Endothelial cell of umbilical vein (primary cell): ENCODE measurements at regions not wholly inside any gene's neighbourhood (a gene's known extent, or its start where the extent isn't known, plus 50 kb on each side); places are given as distances from the start of the nearest gene placed in this dataset.

Source experiments
- BruUV-seq: library from RNA; stranded (reverse); fragments of 400-500 nt; replicated peaks from 2 replicates; lab custom pipeline; 2021; lab: Mats Ljungman, UMichigan
- CTCF ChIA-PET: fragments of 300-600, 350-600 bp; sonication (Branson Sonifier 250); formaldehyde crosslinking; loops from one replicate; lab custom pipeline; 2021; ENCODE audit warnings: antibody characterized with exemption, inconsistent platforms; lab: Charles Lee
- POLR2A ChIA-PET: fragments of 300-600, 350-600 bp; sonication (Branson Sonifier 250); formaldehyde crosslinking; loops from one replicate; lab custom pipeline; 2021; ENCODE audit warnings: antibody characterized with exemption, inconsistent platforms; lab: Charles Lee
- DNase-seq: peaks from one replicate; pipeline ENCODE4 v3.0.0-alpha.2; 2011; ENCODE audit warnings: low read depth, low spot score
- FAIRE-seq: peaks from 2 replicates; lab custom pipeline; 2011; peaks lifted over from hg19 to GRCh38; lab: Jason Lieb, UNC
- H2AFZ ChIP-seq: 2 replicates; pipeline ENCODE4 v1.6.0; 2012; ENCODE audit warnings: low read depth, low read length, control low read depth, inconsistent platforms
- H3K27ac ChIP-seq: 2 replicates; pipeline ENCODE4 v1.5.1; 2011; ENCODE audit warnings: low read depth, mild to moderate bottlenecking, control low read depth, low read length, moderate library complexity; ENCODE audit not compliant: insufficient read depth
- H3K27me3 ChIP-seq, 2 experiments: 2 replicates each; pipeline versions ENCODE4 v1.6.0 to v1.6.1; 2011; ENCODE audit warnings: low read length in 2 of 2, mixed read lengths in 1 of 2; ENCODE audit not compliant: control insufficient read depth in 2 of 2, insufficient read depth in 2 of 2
- H3K36me3 ChIP-seq, 2 experiments: 2 replicates in 1 of 2; 3 replicates in 1 of 2; pipeline ENCODE4 v1.5.1; 2011; ENCODE audit warnings: low read length in 2 of 2, mild to moderate bottlenecking in 1 of 2, moderate library complexity in 1 of 2; ENCODE audit not compliant: control insufficient read depth in 2 of 2, insufficient read depth in 2 of 2; ENCODE audit errors: extremely low read depth in 1 of 2
- H3K4me1 ChIP-seq: 3 replicates; pipeline ENCODE4 v1.5.1; 2011; ENCODE audit warnings: mild to moderate bottlenecking, low read length; ENCODE audit not compliant: control insufficient read depth, insufficient read depth; ENCODE audit errors: extremely low read depth
- H3K4me2 ChIP-seq: 2 replicates; pipeline ENCODE4 v1.6.1; 2011; ENCODE audit warnings: low read length, control low read depth, mixed read lengths; ENCODE audit not compliant: insufficient read depth
- H3K4me3 ChIP-seq, 3 experiments: fragments of 200-600 bp in 1 of 3; sonication (generic), shearing (Covaris generic) in 1 of 3; replicated peaks in 1 of 3; 2 replicates each; pipeline ENCODE4 v1.5.1; 2011 to 2016; ENCODE audit warnings: control low read depth in 3 of 3, low read length in 3 of 3, mild to moderate bottlenecking in 2 of 3, inconsistent platforms in 1 of 3, low read depth in 1 of 3, moderate library complexity in 1 of 3; ENCODE audit not compliant: insufficient read depth in 1 of 3
- H3K79me2 ChIP-seq: 2 replicates; pipeline ENCODE4 v1.6.0; 2012; ENCODE audit warnings: low read length, inconsistent platforms; ENCODE audit not compliant: control insufficient read depth, insufficient read depth
- H3K9ac ChIP-seq: replicated peaks from 2 replicates; pipeline ENCODE3; 2011; ENCODE audit warnings: low read length, control low read depth; ENCODE audit not compliant: insufficient read depth; ENCODE audit errors: extremely low read depth
- H3K9me1 ChIP-seq: replicated peaks from 3 replicates; pipeline ENCODE4 v1.6.0; 2011; ENCODE audit warnings: mild to moderate bottlenecking, low read length; ENCODE audit not compliant: control insufficient read depth, insufficient read depth; ENCODE audit errors: extremely low read depth
- H3K9me3 ChIP-seq: replicated peaks from 2 replicates; pipeline ENCODE4 v1.5.1; 2012; ENCODE audit warnings: low read length, inconsistent platforms; ENCODE audit not compliant: control insufficient read depth, insufficient read depth
- H4K20me1 ChIP-seq: replicated peaks from 2 replicates; pipeline ENCODE3; 2011; ENCODE audit warnings: mild to moderate bottlenecking, low read length; ENCODE audit not compliant: control insufficient read depth, insufficient read depth; ENCODE audit errors: extremely low read depth
- EZH2 ChIP-seq: IDR thresholded peaks from 2 replicates; pipeline ENCODE4 v1.6.1; 2012; ENCODE audit warnings: borderline replicate concordance, low read depth, mild to moderate bottlenecking, moderate library complexity, low read length, inconsistent platforms; ENCODE audit not compliant: severe bottlenecking
- FOS ChIP-seq: IDR thresholded peaks from 2 replicates; pipeline ENCODE4 v1.6.1; 2011; ENCODE audit warnings: mild to moderate bottlenecking, low read length, moderate library complexity, borderline replicate concordance; ENCODE audit not compliant: insufficient read depth
- GATA2 ChIP-seq: IDR thresholded peaks from 2 replicates; pipeline ENCODE4 v1.7.0; 2011; ENCODE audit warnings: low read depth, mild to moderate bottlenecking, moderate library complexity, mixed read lengths, low read length; ENCODE audit not compliant: insufficient read length, insufficient read depth
- JUN ChIP-seq: IDR thresholded peaks from 2 replicates; pipeline ENCODE4 v1.6.1; 2011; ENCODE audit warnings: borderline replicate concordance, low read depth; ENCODE audit not compliant: insufficient read length, insufficient read depth
- MYC ChIP-seq: IDR thresholded peaks from one replicate; pipeline ENCODE4 v1.6.1; 2011; ENCODE audit warnings: mild to moderate bottlenecking, low read depth, low read length
- POLR2A ChIP-seq: IDR thresholded peaks from 2 replicates; pipeline ENCODE4 v1.6.1; 2012; ENCODE audit warnings: low read depth, mild to moderate bottlenecking, control low read depth, low read length
- POLR2AphosphoS5 ChIP-seq: IDR thresholded peaks from 2 replicates; pipeline ENCODE4 v1.6.1; 2012; ENCODE audit warnings: low read depth, mild to moderate bottlenecking, control low read depth, low read length, moderate library complexity; ENCODE audit not compliant: insufficient read depth
- dilution Hi-C: fragments of 300-500 bp; cut with MboI; formaldehyde crosslinking; loops from one replicate; pipeline ENCODE4 v1.15.0; 2019; ENCODE audit warnings: low sequenced_read_pairs; ENCODE audit not compliant: extremely low pct_ligation_motif_present
- intact Hi-C: fragments of 100-400 bp; cut with micrococcal nuclease; formaldehyde crosslinking; loops from one replicate; pipeline ENCODE4 v1.10.0; 2022
- TF ChIP-seq, protein P1 (sequence below): IDR thresholded peaks from 2 replicates; pipeline ENCODE4 v1.6.1; 2011; ENCODE audit not compliant: insufficient read depth, insufficient read length
- TF ChIP-seq, protein P2 (sequence below), 2 donors: IDR thresholded peaks; 1 replicate in 1 of 2; 2 replicates in 1 of 2; pipeline ENCODE4 v1.5.1; 2011; ENCODE audit warnings: low read length in 2 of 2, mild to moderate bottlenecking in 2 of 2, moderate library complexity in 2 of 2, control low read depth in 1 of 2, inconsistent platforms in 1 of 2, low read depth in 1 of 2; ENCODE audit not compliant: insufficient read depth in 1 of 2; ENCODE audit errors: extremely low read depth in 1 of 2

DNA sequence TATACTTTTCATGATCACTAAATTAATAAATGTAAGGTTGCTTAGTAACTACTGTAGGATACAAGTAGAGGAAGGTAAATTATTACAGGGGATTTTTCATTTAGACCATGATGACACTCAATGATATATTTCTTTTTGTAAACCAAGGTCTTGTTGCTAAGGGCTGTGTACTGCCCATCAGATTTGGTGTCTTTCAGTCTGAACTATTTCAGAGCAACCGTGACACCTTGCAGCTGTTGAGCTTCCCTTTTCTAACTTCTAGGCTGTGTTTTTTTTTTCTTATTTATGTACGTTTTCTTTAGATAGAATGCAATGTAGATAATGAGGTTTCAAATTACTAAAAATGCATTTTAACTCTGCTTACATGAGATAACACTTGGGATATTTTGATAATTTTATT, 292.0 kb upstream of the MBL2 start:
- H3K4me1 ChIP-seq: no peaks in the 10 kb centered on the region
- intact Hi-C loops: no loop called here
- H3K4me3 ChIP-seq: no peak overlapping the region
- H3K9me1 ChIP-seq: no peaks in the 10 kb centered on the region
- no TSS peak for BruUV-seq
- no peak overlapping the region for H3K27ac ChIP-seq
- H3K36me3 ChIP-seq: no peaks in the 10 kb centered on the region
- no peak overlapping the region for H2AFZ ChIP-seq
- dilution Hi-C loops: no loop called here
- no peak overlapping the region for H3K4me2 ChIP-seq
- H3K9me3 ChIP-seq: no peaks in the 10 kb centered on the region
- H3K79me2 ChIP-seq: no peaks in the 10 kb centered on the region
- POLR2A ChIA-PET: no interaction called here
- DNase-seq (no peak), FAIRE-seq (no peak)
- no peak overlapping the region for H3K9ac ChIP-seq
- CTCF ChIA-PET: no interaction called here
- TF ChIP-seq POLR2A (no peak), GATA2 (no peak), POLR2AphosphoS5 (no peak), EZH2 (no peak), MYC (no peak), JUN (no peak), FOS (no peak)
- TF ChIP-seq, protein P1, sequence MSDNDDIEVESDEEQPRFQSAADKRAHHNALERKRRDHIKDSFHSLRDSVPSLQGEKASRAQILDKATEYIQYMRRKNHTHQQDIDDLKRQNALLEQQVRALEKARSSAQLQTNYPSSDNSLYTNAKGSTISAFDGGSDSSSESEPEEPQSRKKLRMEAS: no peak
- TF ChIP-seq, protein P2, sequence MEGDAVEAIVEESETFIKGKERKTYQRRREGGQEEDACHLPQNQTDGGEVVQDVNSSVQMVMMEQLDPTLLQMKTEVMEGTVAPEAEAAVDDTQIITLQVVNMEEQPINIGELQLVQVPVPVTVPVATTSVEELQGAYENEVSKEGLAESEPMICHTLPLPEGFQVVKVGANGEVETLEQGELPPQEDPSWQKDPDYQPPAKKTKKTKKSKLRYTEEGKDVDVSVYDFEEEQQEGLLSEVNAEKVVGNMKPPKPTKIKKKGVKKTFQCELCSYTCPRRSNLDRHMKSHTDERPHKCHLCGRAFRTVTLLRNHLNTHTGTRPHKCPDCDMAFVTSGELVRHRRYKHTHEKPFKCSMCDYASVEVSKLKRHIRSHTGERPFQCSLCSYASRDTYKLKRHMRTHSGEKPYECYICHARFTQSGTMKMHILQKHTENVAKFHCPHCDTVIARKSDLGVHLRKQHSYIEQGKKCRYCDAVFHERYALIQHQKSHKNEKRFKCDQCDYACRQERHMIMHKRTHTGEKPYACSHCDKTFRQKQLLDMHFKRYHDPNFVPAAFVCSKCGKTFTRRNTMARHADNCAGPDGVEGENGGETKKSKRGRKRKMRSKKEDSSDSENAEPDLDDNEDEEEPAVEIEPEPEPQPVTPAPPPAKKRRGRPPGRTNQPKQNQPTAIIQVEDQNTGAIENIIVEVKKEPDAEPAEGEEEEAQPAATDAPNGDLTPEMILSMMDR (IDR thresholded peaks at IDR 0.05; ENCODE audit: extremely low read depth in 1 of 2, insufficient read depth in 1 of 2, low read depth in 1 of 2, low read length in 2 of 2): no peak
- H4K20me1 ChIP-seq: no peaks in the 10 kb centered on the region
- no peaks in the 10 kb centered on the region for H3K27me3 ChIP-seq
